Jurkat, Clone E6-1 (cell line): ENCODE measurements at regions not wholly inside any gene's neighbourhood (a gene's known extent, or its start where the extent isn't known, plus 50 kb on each side); places are given as distances from the start of the nearest gene placed in this dataset.
A peak's percentile ranks its signal among the peaks of the same experiment; 100 is the strongest.
"Not testable (repeated sequence)": the region's sequence is repeated elsewhere in the genome, so short reads cannot be mapped to it uniquely, and the experiment has no call there.

Experiments used
- DNase-seq: peaks from one replicate; pipeline ENCODE4 v3.0.0-alpha.2; 2011; ENCODE audit warnings: low read depth, low spot score
- H3K4me3 ChIP-seq: 2 replicates; pipeline ENCODE4 v1.5.1; 2011; ENCODE audit warnings: mild to moderate bottlenecking, low read length, control low read depth, moderate library complexity

DNA sequence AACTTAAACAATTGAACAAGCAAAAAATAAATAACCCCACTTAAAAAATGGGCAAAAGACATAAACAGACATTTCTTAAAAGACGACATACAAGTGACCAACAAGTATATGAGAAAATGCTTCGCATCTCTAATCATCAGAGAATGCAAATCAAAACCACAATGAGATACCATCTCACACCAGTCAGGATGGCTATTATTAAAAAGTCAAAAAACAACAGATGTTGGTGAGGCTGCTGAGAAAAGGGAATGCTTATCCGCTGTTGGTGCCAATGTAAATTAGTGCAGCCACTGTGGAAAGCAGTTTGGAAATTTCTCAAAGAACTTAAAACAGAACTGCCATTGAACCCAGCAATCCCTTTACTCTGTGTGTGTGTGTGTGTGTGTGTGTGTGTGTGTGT lies 122.2 kb upstream of the TGFBR2 start:
- H3K4me3 ChIP-seq, DNase-seq: not testable (repeated sequence)

DNA sequence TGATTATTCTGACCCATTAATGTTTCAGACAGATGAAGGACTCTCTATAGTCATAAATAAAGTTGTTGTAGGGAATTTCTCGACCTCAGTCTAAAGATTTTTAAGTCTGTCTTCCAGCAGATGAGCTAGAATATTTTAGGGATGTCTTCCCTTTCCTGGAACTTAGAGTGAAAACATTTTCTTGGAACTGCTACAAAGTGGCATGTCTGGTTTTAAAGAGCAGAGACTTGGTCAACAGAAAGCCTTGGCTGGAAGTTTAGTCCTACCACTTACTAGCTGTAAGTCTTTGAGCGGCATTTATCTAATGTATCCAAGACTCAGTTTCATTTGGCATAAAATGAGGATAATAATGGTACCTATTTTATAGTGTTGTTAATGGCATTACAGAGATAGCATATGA lies 120.0 kb upstream of the TGFBR2 start:
- H3K4me3 ChIP-seq, result no peak overlapping the region
- DNase-seq, result no peak

DNA sequence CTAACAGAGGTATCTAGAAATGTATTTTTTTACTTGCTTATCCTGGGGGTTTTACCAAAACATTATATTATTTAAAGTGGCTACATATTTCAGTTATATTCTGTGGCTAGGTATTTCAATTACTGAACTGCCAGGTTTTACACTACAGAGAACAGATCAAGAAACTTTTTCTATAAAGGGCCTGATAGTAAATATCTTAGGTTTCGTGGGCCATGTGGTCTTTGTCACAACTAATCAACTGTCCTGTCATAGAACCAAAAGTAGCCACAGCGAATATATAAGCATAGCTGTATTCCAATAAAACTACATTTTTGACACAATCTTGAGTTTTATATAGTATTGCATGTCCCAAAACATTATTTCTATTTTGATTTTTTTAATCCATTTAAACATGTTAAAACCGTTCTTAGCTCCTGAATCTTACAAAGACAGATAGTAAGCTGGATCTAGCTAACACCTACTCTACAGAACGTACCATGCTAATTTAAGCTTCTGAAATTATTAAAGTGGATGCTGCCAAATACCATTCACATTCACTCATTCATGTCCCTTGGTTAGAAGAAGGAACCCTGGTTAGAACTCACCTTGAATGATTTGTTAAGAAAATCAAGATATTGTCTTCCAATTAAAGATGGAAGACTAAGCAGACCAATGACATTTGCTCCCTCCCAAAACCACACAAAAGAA lies 118.2 kb upstream of the TGFBR2 start:
- H3K4me3 ChIP-seq, result no peak overlapping the region
- no peak for DNase-seq

DNA sequence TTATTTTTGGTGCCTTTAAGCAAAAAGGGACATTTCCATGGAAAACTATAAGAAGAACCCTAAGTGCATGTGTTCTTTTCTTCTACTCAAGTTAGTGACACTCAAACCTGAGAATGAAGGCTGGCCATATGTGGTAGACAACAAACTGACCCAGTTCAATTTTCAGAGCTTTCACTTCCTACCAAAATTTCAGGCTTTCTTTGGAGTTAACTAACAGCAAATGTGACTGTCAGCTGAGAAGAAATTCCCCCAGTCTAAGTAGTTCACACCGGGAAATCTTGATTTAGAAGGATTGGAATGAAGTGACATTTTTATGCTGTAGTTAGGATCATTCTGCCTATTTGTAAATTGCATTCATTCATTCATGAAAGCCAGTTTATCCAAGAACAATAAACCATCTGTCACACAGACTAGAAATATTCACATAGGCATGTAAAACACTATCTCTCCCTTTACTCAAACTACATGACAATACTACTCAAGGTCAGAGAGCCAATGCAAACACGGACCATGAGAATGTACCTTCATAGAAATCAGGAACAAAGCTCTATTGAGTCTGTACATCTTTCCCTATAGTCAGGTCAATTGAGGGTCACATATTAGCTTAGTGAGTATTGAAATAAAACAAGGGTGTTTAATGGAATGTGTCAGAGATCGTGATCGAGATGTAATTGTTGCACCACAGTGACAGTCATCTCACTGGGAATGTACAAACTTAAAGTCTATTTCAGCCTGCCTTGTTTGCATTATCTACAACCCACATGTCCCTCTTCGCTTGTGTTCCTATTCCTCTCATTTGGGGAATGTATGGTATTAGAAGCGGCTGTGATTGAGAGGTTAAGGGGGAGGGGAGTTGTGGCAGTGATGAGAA lies 113.8 kb upstream of the TGFBR2 start:
- DNase-seq, result no peak
- no peak overlapping the region for H3K4me3 ChIP-seq

DNA sequence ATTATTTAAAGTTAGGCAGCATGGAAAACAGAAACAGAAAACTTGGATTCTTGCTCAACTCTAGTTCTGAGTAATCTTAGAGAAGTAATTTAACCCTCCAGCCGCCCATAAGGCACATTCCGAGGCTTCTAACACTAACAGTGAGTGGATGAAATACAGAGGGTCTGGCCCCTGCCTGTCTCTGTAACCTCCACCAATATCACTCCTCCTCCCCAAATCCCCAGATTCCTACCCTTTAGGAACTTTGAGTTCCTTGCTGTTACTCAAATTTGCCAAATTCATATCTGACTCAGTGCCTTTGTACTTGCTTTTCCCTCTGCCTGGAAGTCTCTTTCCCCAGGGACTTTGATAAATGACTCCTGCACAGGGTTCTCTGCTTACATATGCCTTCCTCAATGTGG lies 112.5 kb upstream of the TGFBR2 start:
- no peak overlapping the region for H3K4me3 ChIP-seq
- DNase-seq, result no peak

DNA sequence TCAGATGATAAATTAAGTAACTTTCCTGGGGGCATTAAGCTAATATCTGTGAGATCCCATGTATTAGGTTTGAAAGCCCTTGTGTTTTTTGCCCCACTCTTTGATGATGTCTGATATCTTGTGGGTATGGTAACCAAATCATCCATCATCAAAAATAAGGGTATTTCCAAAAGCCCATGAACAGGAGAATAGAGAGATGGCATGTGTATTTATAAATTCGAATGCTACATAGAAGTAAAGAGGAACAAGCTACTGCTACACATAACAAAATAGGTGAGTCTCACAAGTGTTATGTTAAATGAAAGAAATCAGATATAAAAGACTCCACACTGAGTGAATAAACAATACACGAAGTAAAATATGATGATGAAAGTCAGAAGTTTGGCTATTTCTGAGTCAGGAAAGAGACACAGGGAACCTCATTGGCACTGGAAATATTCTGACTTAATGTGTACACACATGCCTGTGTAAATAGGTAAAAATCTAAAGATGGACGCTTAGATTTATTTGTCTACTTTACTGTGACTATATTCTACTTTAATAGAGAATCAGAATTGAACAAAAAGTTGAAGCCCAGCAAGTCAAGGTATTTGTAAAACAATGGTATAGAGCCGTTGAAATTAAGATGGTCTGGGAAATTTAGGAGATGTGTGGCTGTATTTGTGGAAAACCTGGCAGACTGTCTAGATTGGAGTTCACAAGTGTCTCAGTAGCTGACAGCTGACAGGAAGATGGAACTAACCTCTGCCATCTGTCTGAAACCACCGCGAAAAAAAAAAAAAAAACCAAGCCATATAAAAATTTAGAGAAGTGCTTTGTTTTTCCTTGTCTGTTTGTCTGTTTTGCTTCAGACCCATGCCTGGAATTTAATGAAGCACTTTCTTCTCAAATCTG lies 111.0 kb upstream of the TGFBR2 start:
- H3K4me3 ChIP-seq, result no peak overlapping the region
- DNase-seq, result peak; percentile 20

DNA sequence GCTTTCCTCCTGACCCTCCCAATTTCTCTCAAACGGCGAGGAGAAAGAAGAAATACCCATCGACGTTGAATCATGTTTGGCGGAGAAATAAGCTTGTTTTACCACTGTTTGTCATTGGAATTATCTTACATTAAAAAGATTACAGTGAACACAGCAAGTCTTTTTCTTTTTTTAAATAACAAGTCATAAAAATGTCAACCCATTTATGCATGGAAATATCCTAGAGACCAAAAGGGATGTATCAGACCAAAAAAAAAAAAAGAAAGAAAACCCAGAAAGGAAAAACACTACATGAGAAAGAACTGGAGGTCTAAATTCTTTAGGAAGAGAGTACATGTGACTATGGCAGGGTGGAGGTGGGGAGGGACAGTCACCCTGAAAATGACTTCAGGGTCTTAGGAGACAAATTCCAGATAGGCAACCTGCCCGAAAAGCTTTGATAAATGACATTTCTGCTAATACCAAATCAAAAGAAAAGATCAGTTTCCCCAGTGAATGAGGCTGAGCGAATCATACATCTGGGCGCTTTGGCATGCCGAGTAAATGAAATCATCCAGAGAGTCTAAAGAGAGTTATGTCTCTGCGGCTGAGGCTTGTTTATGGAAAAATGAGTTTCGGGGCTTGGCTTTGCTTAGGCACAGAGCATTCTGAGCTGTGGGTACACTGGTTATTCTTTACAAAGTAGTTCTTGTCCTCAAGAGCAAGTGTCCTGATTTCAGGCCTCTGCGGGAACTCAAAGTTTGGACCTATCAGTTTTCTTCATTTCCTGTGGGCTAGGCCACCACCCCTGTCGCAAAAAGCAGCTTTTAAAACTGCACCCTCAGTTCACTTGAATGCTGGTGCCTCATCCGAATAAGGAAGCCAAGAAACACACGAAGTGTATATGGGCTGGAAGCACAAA lies 110.1 kb upstream of the TGFBR2 start:
- no peak overlapping the region for H3K4me3 ChIP-seq
- DNase-seq, result no peak

DNA sequence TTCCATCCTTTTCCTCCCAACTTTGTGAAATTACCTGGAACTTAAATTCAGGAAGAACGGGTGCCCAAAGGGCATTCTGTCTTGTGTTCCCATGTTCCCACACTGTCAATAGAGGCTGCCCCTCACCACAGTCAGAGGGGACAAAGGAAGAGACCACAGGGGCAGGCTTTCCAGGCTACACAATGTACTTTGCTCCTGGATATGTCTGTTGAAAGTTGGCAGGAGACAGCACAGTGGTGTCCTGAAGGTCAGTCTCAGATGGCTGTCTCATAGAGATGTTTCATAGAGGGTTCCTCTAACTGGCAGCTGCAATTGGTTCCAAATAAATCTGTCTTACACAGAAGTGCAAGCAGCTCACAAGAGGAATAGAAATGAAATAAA lies 107.8 kb upstream of the TGFBR2 start:
- no peak for DNase-seq
- no peak overlapping the region for H3K4me3 ChIP-seq

DNA sequence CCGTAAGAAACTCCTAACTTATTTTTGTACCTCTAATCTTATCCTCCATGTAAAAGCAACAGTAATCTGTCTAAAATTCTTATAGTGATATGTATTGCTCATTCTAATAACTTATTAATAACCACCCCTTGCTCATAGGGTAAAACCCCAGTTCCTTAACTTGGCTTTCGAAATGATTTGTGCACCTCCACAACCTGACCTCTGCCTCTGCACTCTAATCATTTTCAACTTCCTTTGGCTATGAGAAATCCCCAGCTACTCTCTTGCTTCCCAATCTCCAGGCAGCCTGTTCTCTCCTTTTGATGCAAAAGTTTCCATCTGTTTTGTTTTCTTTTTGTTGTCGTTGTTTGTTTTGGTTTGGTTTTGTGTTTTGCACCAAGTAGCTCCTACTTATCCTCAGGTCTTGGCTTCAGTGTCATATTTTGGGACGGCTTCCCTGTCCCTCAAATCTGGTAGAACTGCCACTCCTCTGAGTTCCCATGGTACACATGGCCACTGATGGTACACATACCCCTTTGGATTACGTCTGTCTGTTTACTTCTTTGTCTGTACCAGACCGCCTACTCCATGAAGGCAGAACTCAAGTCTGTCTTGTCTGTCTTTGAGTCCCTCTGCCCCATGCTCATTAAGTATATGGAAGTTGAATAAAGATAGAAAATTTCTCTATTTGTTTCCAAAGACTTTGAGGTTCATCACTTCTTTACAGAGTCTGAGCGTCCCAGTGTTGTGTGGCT lies 105.6 kb upstream of the TGFBR2 start:
- no peak for DNase-seq
- H3K4me3 ChIP-seq, result no peak overlapping the region

DNA sequence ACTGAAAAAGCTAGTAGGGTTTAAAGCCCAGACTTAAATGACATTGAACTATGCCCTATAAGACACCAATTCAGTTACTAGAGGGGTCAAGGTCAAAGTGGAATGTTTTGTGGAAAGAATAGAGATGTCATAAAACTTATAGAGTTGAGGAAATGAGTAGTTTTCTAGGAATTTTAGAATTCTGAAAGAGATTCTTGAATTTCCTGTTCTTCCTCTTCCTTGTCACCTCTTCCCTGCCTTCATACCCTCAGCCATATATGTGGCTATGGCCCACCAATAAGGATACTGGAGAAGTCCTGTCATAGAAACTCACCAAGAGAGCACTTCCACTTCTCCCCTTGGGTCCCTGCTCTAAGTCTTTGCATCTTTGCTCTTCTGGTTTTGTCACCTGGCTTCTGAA lies 104.9 kb upstream of the TGFBR2 start:
- H3K4me3 ChIP-seq, result no peak overlapping the region
- no peak for DNase-seq

DNA sequence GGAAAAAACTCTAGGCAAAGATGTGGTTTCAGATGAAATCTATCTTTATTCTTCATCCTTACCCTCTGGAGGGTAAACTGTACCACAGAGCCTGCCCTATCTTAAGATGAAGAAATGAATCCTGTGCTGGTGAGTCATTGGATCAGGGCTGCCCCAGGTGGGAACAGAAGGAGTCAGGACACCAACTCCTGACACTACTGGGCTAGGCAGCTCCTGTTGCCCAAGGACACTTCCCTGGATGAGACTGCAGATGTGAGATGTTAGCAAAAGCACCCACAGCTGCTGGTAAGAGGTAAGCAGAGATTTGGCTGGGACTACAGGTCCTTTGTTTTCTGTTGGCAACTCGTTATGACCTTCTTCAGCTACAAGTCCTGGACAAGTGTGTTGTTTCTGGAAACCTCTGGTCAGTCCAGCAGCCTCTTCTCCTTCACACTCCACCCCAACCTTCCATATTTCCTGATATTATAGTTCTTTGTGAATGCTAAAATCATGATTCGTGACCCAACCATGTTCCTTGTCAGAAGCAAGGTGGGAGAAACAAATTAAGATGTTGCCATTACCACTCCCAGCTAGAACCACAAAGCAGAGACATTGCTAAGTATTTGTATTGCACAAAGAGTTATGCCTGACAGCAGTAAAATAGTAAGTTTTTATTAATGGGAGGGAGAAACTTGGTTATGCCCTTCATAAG lies 104.2 kb upstream of the TGFBR2 start:
- H3K4me3 ChIP-seq, result no peak overlapping the region
- DNase-seq, result no peak

DNA sequence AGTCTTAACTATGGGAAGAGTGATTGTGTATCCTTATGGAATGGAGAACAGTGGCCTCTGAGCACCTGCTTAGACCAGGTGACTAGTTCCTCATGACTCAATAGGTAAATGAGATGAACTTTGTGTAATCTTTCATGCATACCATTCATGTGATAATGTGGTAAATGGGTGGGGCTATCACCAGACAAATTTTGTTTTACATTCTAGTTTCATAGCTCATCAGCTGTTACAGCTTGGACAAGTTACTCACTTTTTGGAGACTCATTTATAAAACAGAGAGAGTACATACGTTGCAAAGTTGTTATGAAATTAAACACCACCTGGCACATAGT lies 103.7 kb upstream of the TGFBR2 start:
- H3K4me3 ChIP-seq, result no peak overlapping the region
- no peak for DNase-seq

DNA sequence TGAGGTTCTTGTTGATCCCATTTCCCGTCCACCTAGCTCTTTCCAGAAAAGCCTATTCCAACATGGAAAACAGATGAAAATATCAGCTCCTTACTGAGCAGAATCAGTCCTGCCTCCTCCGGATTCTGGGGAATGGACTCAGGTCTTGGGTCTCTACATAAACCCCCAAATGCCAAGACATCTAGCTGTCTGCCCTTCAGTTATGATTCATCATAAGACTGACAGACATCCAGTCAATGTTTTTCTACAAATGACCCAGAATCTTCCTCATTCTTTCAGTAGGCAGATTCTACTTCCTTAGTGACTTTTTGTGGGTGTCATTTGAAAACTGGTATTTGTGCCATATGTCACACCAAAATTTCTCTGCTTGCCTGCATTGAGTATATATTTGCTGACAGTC lies 103.0 kb upstream of the TGFBR2 start:
- no peak for DNase-seq
- no peak overlapping the region for H3K4me3 ChIP-seq

DNA sequence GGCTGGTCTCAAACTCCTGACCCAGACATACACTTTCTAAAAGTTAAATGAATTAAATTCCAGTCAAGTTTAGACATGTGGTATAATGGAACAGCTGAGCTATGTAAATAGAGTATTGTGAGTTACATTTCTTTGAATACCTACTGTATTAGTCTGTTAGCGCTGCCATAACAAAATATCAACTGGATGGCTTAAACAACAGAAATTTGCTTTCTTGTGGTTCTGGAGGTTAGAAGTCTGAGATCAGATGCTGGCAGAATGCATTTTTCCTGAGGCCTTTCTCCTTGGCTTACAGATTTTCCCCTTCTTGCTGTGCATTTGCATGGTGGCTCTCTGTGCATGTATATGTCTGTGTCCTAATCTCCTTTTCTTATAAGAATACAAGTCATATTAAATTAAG lies 101.5 kb upstream of the TGFBR2 start:
- no peak overlapping the region for H3K4me3 ChIP-seq
- no peak for DNase-seq

DNA sequence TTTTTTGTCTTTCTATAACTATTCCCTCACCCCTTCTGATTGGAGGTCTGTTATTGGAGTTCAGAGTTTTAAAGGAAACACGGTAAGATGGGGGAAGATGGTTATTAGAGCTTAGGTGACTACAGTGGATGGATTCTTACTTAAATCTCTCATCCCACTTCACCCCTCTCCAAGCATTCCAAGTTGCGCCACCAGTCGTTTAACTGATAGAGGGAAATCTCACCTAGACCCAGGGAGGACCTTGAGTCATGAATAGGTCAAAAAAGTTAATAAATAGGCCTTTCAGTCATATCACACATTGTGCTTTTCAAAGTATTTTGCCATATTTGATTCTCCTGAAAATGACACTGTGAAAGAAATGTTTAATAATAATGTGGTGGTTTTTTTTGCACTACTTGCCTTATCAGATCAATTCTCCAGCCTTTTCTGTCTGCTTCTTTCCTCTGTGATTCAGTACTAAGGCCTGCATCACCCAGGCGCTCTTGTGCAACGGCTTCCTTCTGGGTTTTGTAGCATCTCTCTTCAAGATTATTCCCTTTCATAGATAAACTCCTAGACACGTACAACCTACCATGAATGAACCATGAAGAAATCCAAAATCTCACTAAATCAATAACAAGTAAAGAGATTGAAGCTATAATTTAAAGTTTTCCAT lies 100.4 kb upstream of the TGFBR2 start:
- H3K4me3 ChIP-seq, result no peak overlapping the region

DNA sequence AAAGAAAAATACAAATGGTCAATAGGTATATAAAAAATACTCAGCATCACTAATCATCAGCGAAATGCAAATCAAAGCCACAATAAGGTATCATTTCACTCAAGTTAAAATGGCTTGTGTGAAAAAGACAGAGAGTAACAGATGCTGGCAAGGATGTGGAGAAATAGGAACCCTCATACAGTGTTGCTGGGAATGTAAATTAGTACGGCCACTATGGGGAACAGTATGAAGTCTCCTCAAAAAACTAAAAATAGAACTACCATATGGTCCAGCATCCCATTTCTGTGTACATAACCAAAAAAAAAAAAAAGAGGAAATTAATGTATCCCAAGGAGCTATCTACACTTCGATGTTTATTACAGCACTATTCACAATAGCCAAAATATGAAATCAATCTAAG lies 98.1 kb upstream of the TGFBR2 start:
- no peak for DNase-seq
- no peak overlapping the region for H3K4me3 ChIP-seq

More for the DNA sequence above, 100.4 kb upstream of the TGFBR2 start:
- no peak for DNase-seq

DNA sequence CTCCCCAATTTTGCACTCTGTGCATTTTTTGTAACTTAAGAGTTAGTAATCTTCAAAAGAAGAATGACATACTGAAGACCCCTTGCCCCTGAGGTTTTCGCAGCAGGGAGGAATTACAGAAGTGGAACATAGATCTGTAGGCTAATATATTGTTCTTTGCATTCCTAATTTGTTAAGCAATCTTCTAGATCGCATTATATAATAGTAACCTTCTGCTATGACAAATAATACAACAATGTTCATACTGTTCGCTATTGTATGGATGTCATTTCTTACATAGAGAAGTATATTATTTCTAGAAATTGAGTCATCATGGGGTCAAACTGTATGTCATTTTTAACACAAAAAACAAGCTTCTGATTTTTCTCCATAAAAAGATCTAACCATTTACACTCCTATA lies 95.8 kb upstream of the TGFBR2 start:
- no peak for DNase-seq
- no peak overlapping the region for H3K4me3 ChIP-seq
